GM08714 (cell line): ENCODE measurements at regions not wholly inside any gene's neighbourhood (a gene's known extent, or its start where the extent isn't known, plus 50 kb on each side); places are given as distances from the start of the nearest gene placed in this dataset.

Source experiments
- H3K4me3 ChIP-seq: fragments of 200-500 bp; sonication (Bioruptor generic); 2 replicates; pipeline ENCODE4 v1.5.1; 2014; ENCODE audit warnings: mild to moderate bottlenecking, low read length, inconsistent platforms
- ZNF274 ChIP-seq: IDR thresholded peaks from 2 replicates; pipeline ENCODE4 v1.6.1; 2012; ENCODE audit warnings: mild to moderate bottlenecking, low read depth, low read length

- no peak overlapping the region for H3K4me3 ChIP-seq
- no peak for TF ChIP-seq ZNF274
Measured at GRCh38 chr7:155373359-155374273, 75.9 kb downstream of the INSIG1 start.

DNA sequence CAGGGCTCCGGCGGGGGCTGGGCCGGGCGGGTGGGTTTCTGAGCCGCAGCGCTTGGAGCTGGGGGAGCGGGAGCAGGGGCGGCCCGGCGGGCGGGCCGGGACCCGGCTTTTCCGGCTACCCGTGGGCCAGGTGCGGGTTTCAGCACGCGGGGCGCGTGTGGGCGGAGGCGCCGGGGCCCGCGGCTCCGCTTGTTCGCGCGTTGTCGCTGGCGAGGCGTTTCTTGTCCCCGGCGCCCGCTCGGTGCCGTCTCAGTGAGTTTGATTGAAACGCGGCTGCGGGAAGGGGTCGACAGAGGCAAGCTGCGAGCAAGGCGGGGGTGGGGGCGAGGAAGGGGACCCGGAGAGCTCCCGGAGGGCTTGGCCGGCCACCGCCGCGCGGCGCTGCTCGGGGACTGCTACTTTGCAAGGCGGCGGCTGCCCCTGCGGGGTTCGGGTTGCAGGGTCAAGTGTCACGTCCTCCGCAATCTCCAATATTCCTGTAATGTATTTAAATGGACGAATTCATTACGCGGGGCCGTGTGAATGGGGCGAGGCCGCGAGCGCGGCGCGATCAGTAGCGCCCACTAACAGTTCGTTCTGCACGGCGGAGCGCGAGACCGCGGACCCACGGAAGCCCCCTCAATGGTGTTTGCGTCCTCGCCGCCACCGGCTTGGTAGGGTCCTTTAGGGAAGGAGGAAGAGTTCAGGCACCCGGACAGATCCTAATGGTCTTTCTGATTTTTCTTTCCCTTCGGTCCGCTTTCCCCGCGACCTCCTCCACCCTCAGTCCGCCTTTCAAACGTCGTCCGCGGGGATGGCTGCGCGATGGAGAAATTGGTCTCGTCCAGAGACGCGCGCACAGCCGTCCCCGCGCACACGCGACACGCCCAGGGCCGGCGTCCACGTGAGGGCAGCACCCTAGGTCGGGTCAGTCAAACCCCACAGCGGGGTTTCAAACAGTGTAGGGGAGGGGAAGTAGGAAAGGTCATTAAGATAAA, 76.9 kb downstream of the INSIG1 start:
- no peak overlapping the region; the same call in 1 of the 2 replicates for H3K4me3 ChIP-seq
- TF ChIP-seq ZNF274 = no peak

GRCh38 chr7:155375337-155376277, 77.9 kb downstream of the INSIG1 start:
- TF ChIP-seq ZNF274 = no peak
- no peak overlapping the region for H3K4me3 ChIP-seq

DNA sequence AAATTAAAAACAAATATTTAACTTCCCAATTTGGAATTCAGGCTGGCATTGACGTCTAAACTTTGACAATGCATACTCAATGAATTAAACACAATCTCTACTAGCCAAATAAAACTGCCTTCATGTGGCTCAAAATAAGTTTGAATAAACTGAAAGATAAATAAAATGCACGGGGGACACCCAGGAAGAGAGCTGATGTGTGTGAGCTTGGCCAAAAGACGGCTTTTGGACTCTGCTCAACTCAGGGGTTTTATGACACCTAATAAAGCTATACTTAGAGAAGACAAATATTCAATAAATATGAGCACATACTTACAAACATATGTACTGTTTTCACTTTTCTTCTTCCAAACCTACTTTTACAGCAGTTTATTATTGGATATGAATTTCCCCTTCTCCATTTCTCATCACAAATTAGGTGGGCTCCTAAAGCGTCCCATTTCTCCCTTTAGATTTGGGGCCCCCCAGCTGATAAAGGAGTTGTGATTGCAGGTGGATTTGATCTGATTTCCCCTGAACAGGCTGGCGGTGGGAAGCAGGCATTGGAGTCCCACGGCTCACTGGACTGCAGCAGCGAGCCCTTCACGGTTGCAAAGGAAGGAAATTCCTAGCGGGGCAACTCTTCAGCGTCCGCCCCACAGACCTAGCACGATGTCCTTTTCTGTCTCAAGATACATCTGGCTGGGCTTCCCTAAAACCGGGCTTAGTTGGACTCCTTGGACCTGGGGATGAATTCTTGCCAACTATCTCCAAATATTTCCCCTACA, 79.6 kb downstream of the INSIG1 start:
- no peak for TF ChIP-seq ZNF274
- H3K4me3 ChIP-seq = no peak overlapping the region

DNA sequence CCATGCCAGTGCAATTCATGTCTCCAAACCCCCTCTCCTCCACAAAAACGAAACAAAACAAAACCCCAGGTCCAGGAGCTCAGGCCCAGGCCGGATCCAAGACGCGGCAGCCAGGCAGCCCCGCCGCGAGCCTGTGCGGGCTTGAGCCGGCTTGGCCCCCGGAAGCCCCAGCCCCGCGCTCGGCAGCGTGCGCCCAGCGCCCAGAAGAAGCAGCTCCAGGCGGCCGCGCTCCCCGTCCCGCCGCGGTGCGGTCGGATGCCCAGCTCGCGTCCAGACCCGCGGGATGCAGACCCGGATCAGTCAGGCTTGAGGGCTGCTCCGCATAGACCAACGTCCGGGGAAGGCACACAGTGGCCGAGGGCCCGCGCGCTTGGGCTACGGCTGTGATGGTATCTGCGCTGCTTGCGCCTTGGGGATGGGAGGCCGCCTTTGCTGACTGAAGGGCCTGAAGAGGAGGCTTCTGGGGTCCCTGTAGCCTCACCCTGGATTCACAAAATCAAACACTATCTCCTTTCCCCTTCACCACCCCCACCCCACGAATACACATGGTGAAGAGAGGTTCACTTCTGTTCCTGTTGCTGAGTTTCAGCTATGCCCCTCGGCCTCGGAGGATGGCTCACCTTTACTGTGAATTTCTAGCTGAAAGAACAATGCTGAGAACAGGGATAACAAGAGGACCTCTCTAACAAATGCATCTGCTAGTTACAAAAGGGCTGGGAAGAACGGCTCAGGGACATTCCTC, 79.9 kb upstream of the EN2 start:
- no peak overlapping the region for H3K4me3 ChIP-seq
- no peak for TF ChIP-seq ZNF274

DNA sequence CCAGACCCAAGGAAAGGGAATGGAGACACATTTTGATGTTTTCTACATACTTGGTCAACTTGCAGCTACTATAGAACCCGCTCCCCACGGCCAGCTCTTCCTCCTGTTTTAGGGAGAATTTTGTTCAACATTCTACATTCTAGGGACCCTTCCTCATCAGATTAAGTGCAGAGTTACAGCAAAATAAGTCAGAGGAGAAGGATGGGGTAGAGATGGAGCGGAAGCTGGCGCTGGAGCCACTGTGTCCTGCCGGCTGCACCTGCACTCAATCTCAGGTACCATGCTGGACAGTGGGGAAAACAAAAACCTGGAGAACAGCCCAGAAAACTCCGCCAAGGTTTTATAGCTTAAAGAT, 79.4 kb upstream of the EN2 start:
- TF ChIP-seq ZNF274 = no peak
- H3K4me3 ChIP-seq = no peak overlapping the region

DNA sequence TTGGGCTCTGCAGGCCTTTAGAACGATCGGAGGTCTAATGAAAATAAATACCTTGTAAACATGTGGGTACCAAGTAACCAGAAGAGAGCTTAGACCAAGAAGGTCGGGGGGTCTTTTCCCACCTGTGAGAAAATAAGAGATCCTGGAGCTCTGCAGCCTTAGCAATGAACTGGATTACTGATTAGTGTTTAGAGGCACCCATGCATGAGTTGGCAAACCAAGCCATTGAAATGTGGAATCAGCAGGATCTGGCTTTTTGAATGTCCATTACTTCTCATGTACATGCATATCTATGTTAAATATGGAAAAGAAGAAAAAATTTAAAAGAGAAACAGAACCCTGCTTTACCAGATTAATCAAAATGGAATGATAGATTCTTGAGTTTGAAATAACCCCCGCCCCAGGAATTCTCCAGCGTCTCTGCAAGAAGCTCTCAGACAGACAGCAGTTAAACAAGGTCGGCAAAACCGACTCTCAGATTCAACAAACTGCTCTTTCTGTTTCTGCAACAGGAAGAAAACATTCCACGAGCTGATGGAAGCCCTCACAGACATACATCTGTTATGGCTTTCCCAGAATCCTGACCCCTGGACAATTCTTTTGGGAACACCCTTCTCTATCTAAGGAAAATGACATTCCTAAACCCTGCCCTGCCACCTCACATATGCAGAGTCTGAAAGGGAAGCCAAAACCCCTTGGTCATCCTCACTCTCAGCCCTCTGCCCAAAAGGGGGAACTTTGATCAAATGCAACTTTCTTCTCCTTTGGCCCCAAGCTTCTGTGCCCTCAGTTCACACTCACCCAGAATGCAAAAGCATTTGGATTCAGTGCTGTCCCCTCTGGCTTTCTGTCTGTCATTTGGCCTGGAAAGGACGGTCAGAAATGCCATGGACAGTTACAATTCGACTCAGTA, 78.7 kb upstream of the EN2 start:
- TF ChIP-seq ZNF274 = no peak
- H3K4me3 ChIP-seq = no peak overlapping the region

GRCh38 chr7:155380221-155380861, 77.6 kb upstream of the EN2 start:
- H3K4me3 ChIP-seq = no peak overlapping the region
- no peak for TF ChIP-seq ZNF274

GRCh38 chr7:155380976-155381851, 76.7 kb upstream of the EN2 start:
- TF ChIP-seq ZNF274 = no peak
- no peak overlapping the region for H3K4me3 ChIP-seq

GRCh38 chr7:155381852-155382801, 75.8 kb upstream of the EN2 start:
- H3K4me3 ChIP-seq = no peak overlapping the region
- TF ChIP-seq ZNF274 = no peak
